ENCODE measurements at regions not wholly inside any gene's neighbourhood (a gene's known extent, or its start where the extent isn't known, plus 50 kb on each side); places are given as distances from the start of the nearest gene placed in this dataset.

DNA sequence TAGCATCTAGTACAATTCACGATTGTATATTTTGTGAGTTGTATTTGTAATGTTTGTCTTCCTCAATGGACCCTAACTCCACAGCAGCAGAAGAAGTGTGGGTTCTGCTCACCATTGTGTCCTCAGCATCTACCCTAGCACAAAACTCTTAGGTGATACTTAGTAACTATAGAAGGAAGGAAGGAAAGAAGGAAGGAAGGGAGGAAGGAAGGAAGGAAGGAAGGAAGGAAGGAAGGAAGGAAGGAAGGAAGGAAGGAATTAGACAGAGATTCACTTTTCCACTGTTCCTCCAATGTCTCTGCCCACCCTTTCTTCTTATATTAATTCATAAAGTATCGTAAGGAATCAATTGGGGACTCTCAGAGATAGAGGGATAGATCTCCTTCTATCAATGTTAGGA is 288.2 kb downstream of the NFIB start:
- DNase-seq (ENCODE audit: low read depth, low spot score), result no peak
- no peak overlapping the region for H3K9ac ChIP-seq (replicated peaks; ENCODE audit: extremely low read depth, insufficient read depth, low read length)
- FAIRE-seq, result no peak
- ChIA-PET POLR2A (no interaction called here), CTCF (no interaction called here)
- intact Hi-C loops (cut with micrococcal nuclease) (loop anchor here (5.0 kb wide), 1 partner anchor 128 kb away; no protein-coding TSS in a partner anchor), dilution Hi-C loops (cut with MboI; ENCODE audit: extremely low pct_ligation_motif_present, low sequenced_read_pairs) (no loop called here)
- TF ChIP-seq, protein P1, sequence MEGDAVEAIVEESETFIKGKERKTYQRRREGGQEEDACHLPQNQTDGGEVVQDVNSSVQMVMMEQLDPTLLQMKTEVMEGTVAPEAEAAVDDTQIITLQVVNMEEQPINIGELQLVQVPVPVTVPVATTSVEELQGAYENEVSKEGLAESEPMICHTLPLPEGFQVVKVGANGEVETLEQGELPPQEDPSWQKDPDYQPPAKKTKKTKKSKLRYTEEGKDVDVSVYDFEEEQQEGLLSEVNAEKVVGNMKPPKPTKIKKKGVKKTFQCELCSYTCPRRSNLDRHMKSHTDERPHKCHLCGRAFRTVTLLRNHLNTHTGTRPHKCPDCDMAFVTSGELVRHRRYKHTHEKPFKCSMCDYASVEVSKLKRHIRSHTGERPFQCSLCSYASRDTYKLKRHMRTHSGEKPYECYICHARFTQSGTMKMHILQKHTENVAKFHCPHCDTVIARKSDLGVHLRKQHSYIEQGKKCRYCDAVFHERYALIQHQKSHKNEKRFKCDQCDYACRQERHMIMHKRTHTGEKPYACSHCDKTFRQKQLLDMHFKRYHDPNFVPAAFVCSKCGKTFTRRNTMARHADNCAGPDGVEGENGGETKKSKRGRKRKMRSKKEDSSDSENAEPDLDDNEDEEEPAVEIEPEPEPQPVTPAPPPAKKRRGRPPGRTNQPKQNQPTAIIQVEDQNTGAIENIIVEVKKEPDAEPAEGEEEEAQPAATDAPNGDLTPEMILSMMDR (IDR thresholded peaks at IDR 0.05; ENCODE audit: extremely low read depth in 1 of 2, insufficient read depth in 1 of 2, low read depth in 1 of 2, low read length in 2 of 2), result no peak
- TF ChIP-seq MYC (IDR thresholded peaks at IDR 0.05; ENCODE audit: low read depth, low read length), result no peak
- no peak for TF ChIP-seq FOS (IDR thresholded peaks at IDR 0.05; ENCODE audit: borderline replicate concordance, insufficient read depth, low read length)
- no peak for TF ChIP-seq GATA2 (IDR thresholded peaks at IDR 0.05; ENCODE audit: insufficient read depth, insufficient read length, low read depth, low read length)
- TF ChIP-seq, protein P2, sequence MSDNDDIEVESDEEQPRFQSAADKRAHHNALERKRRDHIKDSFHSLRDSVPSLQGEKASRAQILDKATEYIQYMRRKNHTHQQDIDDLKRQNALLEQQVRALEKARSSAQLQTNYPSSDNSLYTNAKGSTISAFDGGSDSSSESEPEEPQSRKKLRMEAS (IDR thresholded peaks at IDR 0.05; ENCODE audit: insufficient read depth, insufficient read length), result no peak
- TF ChIP-seq POLR2AphosphoS5 (IDR thresholded peaks at IDR 0.05; ENCODE audit: insufficient read depth, low read depth, low read length), result no peak
- TF ChIP-seq EZH2 (IDR thresholded peaks at IDR 0.05; ENCODE audit: borderline replicate concordance, low read depth, low read length, severe bottlenecking), result no peak
- no peak for TF ChIP-seq POLR2A (IDR thresholded peaks at IDR 0.05; ENCODE audit: low read depth, low read length)
- TF ChIP-seq JUN (IDR thresholded peaks at IDR 0.05; ENCODE audit: borderline replicate concordance, insufficient read depth, insufficient read length, low read depth), result no peak
- no peak overlapping the region for H3K27ac ChIP-seq (ENCODE audit: insufficient read depth, low read depth, low read length)
- H3K4me1 ChIP-seq (ENCODE audit: control insufficient read depth, extremely low read depth, insufficient read depth, low read length), result peaks cover 42% of the 10 kb centered on the region
- BruUV-seq (replicated peaks), result no TSS peak
- no peak overlapping the region for H3K4me2 ChIP-seq (ENCODE audit: insufficient read depth, low read length)
- no peak overlapping the region for H2AFZ ChIP-seq (ENCODE audit: low read depth, low read length)
- H4K20me1 ChIP-seq (replicated peaks; ENCODE audit: control insufficient read depth, extremely low read depth, insufficient read depth, low read length), result no peaks in the 10 kb centered on the region
- no peaks in the 10 kb centered on the region for H3K27me3 ChIP-seq (ENCODE audit: control insufficient read depth in 2 of 2, insufficient read depth in 2 of 2, low read length in 2 of 2)
- H3K9me1 ChIP-seq (replicated peaks; ENCODE audit: control insufficient read depth, extremely low read depth, insufficient read depth, low read length), result no peaks in the 10 kb centered on the region
- no peak overlapping the region for H3K4me3 ChIP-seq (replicated peaks in 1 of 3; ENCODE audit: insufficient read depth in 1 of 3, low read depth in 1 of 3, low read length in 3 of 3)
- no peaks in the 10 kb centered on the region for H3K79me2 ChIP-seq (ENCODE audit: control insufficient read depth, insufficient read depth, low read length)
- no peaks in the 10 kb centered on the region for H3K36me3 ChIP-seq (ENCODE audit: control insufficient read depth in 2 of 2, extremely low read depth in 1 of 2, insufficient read depth in 2 of 2, low read length in 2 of 2)
- H3K9me3 ChIP-seq (replicated peaks; ENCODE audit: control insufficient read depth, insufficient read depth, low read length), result no peaks in the 10 kb centered on the region

All from endothelial cell of umbilical vein (primary cell).